ENCODE measurements at regions not wholly inside any gene's neighbourhood (a gene's known extent, or its start where the extent isn't known, plus 50 kb on each side); places are given as distances from the start of the nearest gene placed in this dataset.

DNA sequence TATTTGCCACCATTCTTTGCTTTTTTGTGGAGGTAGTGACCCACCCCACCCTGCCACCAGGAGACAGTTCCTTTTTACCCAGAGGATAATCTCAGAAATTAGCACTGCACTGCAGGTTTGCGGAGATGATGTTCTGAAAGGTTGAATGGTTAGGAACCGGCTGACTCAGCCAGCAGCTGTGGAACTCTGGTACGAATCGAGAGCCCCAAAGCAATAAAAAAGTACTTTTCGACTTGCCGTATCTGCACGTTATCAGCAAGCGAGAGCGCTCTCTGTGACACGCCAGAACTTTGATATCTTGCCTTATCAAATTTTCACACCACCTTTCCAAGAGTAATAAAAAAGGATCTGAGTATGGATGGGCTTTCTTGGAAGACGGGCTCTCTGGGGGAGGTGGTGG lies 96.3 kb upstream of the EEF2KMT start:
- TF ChIP-seq POLR2A (IDR thresholded peaks at IDR 0.05) (no peak), POLR2AphosphoS5 (IDR thresholded peaks at IDR 0.05; ENCODE audit: insufficient read depth in 1 of 2, low read depth in 1 of 2) (no peak)
- TF ChIP-seq, protein P1, sequence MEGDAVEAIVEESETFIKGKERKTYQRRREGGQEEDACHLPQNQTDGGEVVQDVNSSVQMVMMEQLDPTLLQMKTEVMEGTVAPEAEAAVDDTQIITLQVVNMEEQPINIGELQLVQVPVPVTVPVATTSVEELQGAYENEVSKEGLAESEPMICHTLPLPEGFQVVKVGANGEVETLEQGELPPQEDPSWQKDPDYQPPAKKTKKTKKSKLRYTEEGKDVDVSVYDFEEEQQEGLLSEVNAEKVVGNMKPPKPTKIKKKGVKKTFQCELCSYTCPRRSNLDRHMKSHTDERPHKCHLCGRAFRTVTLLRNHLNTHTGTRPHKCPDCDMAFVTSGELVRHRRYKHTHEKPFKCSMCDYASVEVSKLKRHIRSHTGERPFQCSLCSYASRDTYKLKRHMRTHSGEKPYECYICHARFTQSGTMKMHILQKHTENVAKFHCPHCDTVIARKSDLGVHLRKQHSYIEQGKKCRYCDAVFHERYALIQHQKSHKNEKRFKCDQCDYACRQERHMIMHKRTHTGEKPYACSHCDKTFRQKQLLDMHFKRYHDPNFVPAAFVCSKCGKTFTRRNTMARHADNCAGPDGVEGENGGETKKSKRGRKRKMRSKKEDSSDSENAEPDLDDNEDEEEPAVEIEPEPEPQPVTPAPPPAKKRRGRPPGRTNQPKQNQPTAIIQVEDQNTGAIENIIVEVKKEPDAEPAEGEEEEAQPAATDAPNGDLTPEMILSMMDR (IDR thresholded peaks at IDR 0.05), result no peak

All from vagina (tissue), 2 donors.